T follicular helper cell (primary cell): ENCODE measurements at regions not wholly inside any gene's neighbourhood (a gene's known extent, or its start where the extent isn't known, plus 50 kb on each side); places are given as distances from the start of the nearest gene placed in this dataset.

Source experiments
- DNase-seq: peaks from one replicate; pipeline ENCODE4 v3.0.0-alpha.2; 2020; ENCODE audit warnings: low read depth

DNA sequence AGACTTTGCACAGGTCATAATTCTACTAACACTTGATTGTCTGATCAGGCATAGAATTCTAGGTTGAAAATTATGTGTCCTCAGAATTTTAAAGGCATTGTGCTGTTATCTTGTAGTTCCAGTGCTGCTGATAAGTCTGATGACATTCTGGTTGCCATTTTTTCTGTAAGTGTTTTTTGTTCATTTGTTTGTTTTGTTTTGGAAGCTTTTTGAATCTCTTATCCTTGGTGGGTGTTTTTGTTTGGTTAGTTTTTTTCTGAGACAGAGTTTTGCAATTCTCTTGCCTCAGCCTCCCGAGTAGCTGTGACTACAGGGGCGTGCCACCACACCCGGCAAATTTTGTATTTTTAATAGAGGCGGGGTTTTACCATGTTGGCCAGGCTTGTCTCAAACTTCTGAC, 178.9 kb downstream of the CCDC71L start:
- DNase-seq = no peak

DNA sequence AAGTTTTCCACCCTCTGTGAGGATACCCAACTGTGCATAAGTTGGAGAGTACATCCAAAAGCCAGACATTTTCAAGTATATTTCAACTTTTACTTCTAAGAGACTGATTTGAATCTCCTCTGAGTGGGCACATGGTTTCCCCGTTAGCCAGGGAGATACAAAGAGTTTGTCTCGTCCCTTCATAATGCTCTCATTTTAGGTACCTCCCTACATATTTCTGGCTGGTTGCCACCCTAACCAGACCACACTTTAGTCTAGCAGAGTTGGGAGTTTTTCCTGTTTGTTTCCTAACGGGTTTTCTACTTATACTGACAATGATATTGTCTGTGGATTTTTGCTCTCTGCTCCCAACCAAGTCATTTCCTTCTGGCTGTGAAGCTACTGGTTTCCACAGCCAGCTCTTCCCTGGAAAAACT, 180.3 kb downstream of the CCDC71L start:
- no peak for DNase-seq

DNA sequence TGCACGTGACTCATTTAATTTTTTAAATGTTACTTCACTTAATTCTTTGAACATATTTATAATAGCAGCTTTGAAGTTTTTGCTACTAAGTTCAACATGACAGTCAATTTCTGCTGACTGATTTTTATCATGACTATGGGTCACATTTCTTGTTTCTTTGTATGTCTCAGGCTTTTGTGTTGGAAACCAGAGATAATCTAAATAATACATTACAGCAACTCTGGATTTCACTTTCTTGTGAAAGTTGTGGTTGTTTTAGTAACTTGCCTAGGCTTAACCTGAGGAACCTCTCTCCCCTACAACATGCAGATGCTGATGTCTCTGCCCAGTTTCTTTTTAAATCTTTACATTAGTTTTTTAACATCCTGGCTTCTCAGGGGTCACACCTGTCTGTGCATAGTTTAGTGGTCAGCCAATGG, 180.8 kb downstream of the CCDC71L start:
- DNase-seq = no peak

DNA sequence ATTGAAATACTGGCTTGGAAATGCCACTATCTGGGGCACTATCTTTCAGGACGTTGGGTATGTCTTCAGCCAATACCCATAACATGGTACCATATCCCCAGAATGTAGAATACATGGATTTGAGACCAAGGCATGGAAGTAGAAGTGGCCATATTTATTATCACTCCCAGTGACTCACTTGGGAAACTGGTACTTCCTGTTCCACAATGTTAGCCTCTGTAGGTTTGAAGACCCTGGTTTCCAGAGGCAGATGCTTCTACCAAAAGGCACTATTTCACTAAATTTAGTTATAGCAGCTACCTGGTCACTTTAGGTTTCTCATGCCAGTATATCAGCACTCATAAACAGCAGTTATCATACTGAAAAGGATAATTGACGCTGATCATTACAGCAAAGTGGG, 184.2 kb downstream of the CCDC71L start:
- no peak for DNase-seq

DNA sequence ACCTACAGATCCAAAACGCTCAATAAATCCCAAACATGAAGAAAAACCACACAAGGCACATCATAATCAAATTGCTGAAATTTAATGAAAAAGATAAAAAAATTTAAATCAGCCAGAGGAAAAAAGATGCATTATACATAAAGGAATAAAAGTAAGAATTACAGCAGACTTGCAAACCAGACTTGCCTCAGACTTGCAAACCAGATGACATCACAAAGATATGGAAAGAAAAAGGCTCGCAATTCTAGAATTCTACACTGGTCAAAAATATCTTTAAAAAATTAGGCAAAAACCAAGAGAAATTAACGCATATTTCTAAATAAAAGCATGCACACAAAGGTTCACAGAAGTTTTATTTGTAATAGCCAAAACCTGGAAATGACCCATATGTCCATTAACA, 188.0 kb upstream of the NAMPT start:
- no peak for DNase-seq

DNA sequence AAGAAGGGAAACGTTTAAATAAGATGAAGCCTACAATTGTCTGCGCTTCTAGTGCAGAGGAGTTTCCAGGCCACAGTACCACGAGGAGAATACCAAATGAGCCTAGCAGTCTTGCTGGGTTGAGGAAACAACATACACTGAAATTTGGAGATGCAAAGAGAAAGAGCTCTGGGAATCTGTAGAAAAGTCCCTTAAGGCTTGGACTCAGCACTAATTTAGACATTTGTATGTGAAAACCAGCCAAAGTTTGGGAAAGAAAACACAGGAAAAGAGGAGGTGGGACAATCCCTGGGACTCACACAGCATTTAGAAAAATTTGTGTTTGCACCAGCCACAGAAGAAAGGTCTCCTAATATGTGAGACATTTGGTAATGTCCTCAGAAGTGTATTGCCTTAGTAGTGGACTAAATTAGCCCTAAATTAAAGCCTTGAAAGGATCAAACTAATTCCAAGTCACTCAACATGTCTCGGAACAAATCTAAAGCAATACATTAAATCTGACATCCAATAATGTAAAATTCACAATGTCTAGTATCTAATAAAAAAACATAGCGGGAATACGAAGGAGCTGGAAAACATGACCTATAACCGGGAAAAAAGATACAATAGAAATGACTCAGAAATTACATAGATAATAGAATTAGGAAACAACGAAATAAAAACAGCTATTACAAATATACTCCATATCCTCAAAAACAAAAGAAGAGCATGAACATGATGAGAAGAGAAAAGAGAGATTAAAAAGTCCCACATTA, 187.1 kb upstream of the NAMPT start:
- DNase-seq = no peak

DNA sequence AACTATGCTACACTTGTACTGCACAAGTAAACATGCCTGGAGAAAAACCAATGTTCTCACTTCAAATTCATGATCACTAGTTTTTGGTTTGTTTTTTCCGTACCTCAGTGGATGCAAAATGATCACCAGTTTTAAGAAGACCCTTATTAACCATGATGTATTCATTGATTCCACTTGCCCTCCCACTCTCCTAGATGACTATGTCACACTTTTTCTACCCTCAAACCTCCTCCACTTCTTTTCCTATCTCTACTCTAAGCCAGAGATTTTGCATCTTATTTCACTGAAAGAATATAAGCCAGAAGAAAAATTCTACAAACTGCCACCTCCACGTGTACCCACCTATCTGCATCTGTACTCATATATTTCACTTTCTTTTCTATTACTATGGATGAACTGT, 186.2 kb upstream of the NAMPT start:
- no peak for DNase-seq

DNA sequence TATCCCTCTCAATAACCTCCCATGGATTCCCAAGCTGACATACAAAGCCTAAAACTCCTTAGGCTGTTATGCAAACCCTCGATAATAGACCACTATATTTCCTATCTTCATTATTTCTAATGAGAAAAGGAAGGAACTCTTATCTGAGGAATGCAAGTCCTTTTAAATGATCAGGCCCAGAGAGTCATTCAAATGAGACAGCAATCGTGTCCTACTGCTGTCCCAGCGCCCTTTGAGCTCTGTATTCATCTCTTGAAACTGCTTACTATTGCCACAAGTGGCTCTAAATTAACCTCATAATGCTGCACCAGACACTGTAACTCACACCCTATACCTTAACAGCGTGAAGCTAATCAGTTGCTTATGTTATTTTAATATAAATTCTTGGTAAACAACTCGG, 182.1 kb upstream of the NAMPT start:
- no peak for DNase-seq

DNA sequence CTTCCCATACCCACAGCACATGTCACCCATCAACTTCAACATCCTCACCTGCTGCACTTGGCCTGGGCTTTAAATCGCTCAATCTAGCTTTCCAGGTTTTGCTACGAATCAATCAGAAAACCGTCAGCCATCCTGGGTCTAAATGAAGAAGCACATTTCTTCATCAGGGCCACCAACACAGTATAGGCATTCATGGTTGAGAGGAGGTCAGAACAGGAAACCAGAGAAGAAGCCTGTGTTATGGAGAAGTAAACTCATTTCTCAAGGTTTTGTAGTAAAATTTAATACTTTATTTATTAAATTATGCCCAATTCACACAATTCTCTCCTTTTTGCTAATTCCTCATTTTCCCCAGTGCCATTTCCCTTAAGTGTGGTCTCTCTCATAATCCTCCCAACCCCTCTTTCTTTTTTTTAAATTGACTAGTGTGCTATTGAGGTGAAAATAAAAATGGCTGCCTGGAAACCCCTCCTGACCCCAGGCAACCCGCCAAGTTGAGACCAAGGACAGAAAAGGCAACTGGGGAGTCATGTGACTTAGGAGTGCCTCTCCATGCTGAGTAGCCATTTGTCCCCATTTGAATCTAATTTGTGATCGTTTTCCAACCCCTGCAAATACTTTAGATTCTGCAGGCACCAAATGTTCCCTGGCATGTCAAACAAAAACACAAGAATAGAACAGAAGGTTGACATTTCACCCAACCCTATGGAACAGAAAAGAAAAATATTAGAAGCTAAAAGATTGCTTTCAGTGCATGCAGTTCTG, 181.1 kb upstream of the NAMPT start:
- DNase-seq = no peak

DNA sequence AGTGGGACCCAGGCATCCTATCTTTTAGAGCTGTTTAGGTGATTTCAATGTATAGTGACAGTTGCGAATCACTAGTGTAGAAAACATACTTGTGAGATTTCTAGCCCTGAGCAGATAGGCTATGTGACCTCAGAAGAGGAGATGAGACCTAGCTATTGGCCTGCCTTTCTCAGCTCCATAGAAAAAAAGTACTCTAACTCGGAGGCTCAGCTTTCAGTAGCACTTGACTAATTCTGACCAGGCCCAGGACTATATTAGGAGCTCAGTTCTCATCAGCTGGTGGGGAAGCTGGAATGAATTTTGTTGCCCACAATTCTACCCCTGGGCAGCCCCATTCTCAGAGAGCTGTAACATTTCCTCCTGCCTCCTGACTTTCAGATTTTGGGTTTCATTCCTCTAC, 179.9 kb upstream of the NAMPT start:
- no peak for DNase-seq

DNA sequence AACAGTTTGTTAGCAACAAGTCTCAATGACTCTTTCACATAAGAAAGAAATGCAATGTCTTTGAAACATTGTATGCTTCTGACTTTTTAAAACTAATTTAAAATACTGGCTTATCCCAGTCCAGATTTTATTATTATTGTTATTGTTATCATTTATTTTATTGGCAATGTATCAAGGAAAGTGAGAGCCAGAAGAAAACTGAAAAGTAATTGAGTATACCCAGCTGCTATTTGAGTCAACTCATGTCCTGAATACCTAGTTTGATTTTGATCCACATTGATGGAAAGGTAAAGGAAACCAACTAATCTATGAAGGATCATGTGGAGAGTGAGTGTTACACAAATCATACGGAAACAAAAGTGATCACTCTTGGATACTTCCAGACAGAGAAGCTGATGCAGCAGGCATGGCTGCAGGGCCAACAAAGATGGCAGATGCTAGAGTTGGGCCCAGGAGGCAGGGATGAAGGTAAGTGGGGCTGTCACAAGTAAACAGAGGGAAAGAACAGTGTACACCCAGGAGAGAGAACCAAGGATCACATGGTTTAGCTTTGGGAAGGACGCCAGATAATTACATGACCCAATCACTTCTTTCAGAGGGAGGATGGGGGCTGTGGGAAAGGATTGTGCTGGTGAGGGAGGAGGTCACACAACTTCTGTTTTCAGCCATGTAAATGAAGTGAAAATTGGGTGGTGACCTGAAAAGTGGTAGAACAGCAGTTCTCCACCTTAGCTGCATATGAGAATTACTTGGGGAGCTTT, 179.2 kb upstream of the NAMPT start:
- DNase-seq = no peak

DNA sequence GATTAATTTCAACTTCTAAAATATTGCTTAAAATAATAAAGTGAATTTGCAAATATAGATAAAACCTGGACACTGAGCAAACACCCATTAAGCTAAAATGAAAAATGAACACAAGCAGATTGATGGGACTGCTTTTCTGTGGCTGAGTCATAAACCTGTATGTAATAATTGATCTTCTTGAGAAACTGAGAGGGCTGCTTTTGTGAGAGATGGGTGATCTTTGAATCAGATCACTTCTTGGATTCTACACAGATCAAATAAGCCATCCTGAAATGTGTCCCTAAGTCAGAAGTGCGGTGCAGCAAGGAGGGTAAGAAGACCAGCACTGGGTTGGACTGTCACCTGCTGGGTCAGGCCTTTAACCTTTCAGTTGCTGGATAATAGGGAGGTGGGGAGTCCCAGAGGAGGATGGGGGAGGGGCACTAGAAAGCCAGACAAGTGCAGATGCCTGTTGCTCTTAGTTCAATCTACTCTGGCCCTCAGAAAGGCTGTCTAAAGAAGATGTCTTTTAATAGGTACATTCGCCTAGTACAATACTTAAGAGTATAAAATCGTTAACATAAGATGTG, 178.2 kb upstream of the NAMPT start:
- no peak for DNase-seq

DNA sequence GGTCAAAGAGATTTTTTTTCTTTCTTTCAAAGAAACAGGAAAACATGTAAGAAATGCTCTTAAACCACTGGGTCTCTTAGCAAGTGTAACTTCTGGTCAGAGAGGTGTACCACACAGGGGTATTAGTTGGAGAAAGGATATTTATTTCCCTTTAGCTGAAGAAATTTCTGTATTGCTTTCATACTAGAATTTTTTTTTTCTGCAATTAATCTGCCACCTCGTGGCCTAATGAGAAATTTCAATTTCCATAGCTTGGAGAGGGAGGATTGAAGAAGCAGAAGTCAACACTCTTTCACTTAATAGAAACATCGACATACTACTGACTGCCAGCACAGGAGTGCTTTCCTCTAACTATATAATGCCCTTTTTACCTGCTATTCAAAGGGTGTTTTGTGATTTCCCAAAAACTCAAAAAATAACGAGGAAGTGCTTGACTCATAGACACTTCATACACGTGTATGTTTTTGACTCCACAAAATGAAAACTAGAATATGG, 177.6 kb upstream of the NAMPT start:
- no peak for DNase-seq

DNA sequence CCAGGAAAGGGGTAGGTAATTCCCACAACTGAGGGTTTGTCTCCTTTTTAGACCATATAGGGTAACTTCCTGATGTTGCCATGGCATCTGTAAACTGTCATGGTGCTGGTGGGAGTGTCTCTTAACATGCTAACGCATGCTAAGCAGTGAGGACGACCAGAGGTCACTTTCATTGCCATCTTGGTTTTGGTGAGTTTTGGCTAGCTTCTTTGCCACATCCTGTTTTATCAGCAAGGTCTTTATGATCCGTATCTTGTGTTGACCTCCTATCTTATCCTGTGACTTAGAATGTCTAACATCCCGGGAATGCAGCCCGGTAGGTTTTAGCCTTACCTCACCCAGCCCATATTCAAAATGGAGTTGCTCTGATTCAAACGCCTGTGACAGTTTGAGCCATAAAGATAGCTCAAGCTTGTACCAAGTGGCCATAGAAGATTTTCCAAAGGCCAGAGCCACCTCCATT, 176.0 kb upstream of the NAMPT start:
- no peak for DNase-seq

DNA sequence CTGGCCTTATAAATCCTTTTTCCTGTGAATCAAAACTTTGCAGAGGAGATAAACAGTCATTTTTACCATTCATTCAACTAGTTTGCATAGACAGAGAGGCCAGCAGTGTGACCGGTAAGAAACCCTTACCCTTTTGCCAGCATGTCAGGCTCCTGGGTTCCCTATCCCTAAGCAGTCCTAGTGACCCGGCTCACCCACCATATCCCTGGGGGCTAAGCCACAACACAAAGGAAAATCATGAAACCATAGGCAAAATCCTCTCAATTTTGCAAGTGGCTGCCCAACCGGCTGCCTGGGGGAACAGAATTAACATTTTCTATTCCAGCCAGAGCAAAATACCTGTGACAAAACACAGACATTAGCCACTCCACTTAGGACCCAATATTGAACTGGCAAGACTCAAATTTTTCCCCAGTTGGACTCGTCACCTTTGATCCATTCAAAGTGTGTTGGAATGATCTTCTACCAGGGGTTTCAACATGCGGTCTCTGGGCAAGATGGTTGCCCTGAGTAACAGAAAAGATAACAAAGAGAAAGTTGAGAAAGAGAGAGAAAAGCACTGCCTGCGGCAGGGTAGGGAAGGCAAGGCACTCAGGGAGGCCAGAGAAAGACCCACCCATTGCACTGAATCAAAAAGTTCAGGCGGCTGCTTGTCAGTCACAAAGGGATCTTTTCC, 174.8 kb upstream of the NAMPT start:
- DNase-seq = no peak

DNA sequence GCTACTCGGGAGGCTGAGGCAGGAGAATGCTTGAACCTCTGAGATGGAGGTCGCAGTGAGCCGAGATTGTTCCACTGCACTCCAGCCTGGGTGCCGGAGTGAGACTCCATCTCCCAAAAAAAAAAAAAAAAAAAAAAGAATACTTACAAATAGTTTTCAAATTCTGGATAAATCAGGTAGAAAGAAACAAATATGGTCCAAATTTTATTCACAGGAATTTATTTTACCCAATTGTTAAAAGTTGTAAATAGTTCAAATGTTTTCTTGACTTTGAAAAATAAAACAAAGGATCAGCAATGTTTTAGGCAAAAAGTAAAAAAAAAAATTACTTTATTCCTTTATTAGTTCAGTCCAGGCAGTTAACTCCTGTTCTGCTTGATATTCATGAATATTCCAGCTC, 172.9 kb upstream of the NAMPT start:
- DNase-seq = no peak

DNA sequence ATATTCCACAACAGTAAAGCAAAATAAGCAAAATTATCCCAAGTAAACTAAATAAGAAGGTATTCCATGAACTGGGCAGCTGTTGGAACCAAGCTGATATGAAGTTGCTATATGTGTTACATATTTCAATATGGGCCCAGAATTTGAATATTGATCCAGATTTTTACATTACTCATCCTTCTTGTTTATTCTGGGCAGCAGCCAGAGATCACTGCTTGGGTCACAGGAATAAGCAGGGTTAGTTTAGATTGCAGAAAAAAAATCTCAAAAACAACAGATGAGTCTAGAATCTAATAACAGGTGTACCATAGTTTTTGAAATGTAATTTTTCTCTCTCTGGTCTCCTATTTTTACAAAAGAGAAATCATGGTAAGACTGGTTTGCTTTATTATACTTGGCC, 171.5 kb upstream of the NAMPT start:
- DNase-seq = no peak

DNA sequence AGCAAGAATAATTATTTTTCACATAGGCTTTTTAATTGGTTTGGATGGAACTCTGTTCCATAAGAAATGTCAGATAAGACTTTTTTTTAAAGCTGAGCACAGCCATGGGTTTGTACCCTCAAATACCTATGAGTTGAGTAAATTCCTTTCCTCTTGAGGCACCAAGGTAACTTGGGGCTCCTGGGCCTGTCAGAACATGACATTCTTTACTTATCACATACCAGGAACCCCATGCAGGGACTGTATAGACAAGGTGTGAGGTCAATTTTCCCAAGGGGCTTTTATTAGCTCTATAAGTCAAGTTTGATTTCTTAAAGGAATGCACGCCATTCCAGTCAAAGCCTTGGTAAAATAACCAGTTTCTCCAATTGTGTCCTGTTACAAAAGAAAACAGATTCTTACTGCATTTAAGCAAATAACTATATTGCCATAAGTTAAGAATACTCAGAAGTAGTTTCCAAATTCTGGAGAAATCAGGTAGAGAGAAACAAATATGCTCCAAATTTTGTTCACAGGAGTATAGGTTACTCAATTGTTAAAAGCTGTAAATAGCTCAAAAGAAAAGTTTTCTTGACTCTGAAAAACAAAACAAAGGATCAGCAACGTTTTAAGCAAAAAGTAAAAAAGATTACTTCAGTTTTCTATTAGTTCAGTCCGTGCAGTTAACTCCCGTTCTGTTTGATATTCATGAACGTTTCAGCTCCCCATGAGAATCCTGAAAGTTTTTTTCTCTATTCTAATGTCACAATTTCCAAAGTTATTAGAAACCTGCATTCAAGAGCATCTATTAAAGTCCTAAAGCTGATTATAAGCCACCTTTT, 167.5 kb upstream of the NAMPT start:
- DNase-seq = no peak

DNA sequence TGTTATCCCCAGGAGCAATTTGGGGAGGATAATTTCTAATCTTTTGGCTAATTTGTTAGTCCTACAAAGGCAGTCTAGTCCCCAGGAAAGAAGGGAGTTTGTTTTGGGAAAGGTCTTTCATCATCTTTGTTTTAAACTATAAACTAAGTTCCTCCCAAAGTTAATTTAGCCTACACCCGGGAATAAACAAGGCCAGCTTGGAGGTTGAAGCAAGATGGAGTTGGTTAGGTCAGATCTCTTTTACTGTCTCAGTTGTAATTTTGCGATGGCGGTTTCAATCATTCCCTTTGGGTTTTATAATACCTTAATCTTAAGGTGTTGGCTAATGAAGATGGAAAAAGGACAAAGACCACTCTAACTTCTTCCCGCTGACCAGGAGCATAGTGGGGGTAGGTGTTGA, 166.4 kb upstream of the NAMPT start:
- no peak for DNase-seq

DNA sequence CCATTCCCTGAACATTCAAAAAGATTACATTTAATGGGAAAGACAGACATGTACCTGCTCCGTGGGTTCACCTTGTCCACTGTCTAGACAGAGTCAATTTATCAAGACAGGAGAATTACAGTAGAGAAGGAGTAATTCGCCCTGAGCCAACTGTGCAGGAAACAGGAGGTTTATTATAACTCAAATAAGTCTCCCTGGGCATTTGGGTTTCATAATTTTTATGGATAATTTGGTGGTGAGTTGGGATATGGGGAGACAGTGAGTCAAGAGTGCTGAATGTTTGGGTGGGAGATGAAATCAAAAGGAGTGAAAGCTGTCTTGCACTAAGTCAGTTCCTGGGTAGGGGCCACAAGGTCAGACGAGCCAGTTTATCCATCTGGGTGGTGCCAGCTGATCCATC, 165.9 kb upstream of the NAMPT start:
- no peak for DNase-seq
